ENCODE measurements at regions not wholly inside any gene's neighbourhood (a gene's known extent, or its start where the extent isn't known, plus 50 kb on each side); places are given as distances from the start of the nearest gene placed in this dataset.

DNA sequence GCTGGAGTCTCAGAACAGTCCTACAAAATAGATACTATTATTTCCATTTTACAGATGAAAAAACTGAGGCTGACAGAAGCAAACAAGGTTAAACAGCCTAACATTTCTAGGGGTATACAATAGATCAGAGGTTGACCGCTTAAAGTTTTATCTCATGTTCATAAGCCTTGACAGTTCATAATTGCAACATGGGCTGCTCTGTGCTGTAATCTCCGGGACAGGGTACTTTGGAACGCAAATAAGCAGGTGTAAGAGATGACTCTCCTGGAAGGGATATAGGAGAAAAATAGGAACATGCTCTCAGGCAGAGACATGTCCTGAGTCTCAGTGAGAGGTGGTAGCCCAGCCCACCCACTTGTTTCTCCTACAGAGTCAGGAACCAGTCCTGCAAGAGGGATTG lies 72.8 kb upstream of the RBM19 start:
- TF ChIP-seq POLR2A (IDR thresholded peaks at IDR 0.05), result no peak
- TF ChIP-seq, protein P1, sequence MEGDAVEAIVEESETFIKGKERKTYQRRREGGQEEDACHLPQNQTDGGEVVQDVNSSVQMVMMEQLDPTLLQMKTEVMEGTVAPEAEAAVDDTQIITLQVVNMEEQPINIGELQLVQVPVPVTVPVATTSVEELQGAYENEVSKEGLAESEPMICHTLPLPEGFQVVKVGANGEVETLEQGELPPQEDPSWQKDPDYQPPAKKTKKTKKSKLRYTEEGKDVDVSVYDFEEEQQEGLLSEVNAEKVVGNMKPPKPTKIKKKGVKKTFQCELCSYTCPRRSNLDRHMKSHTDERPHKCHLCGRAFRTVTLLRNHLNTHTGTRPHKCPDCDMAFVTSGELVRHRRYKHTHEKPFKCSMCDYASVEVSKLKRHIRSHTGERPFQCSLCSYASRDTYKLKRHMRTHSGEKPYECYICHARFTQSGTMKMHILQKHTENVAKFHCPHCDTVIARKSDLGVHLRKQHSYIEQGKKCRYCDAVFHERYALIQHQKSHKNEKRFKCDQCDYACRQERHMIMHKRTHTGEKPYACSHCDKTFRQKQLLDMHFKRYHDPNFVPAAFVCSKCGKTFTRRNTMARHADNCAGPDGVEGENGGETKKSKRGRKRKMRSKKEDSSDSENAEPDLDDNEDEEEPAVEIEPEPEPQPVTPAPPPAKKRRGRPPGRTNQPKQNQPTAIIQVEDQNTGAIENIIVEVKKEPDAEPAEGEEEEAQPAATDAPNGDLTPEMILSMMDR (IDR thresholded peaks at IDR 0.05), result no peak

Measured in testis (tissue), 2 donors.